ENCODE measurements at regions not wholly inside any gene's neighbourhood (a gene's known extent, or its start where the extent isn't known, plus 50 kb on each side); places are given as distances from the start of the nearest gene placed in this dataset.
"Not testable (repeated sequence)": the region's sequence is repeated elsewhere in the genome, so short reads cannot be mapped to it uniquely, and the experiment has no call there.

GRCh38 chr7:125386211-125386610 lies 456.6 kb upstream of the POT1 start:
- intact Hi-C loops (cut with DNase I, micrococcal nuclease) = no loop called here
- ATAC-seq (no peak), DNase-seq (no peak)

GRCh38 chr7:125383324-125383723 lies 453.7 kb upstream of the POT1 start:
- ATAC-seq (no peak), DNase-seq (no peak)
- intact Hi-C loops (cut with DNase I, micrococcal nuclease) = no loop called here

- intact Hi-C loops (cut with DNase I, micrococcal nuclease) = no loop called here
- ATAC-seq (no peak), DNase-seq (no peak)
Measured at GRCh38 chr7:125382401-125382800, 452.8 kb upstream of the POT1 start.

DNA sequence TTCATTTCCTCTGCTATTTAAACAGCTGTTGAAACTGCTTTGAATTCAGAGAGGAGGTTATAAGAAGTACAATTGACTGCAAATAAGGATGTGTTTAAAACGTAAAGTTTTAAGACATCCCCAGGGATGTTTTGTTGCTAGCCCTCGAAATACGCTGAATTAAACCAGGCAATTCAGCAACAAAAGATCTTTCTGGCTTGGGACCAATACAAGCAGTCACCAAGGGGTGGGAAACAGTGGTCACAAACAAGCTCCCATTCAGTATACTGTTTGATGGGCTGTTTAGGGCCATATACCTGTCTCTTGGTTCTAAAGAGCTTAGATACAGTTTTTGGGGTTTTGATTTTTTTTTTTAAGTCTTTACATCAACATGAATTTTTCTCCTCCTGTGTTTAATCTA lies 446.3 kb upstream of the POT1 start:
- intact Hi-C loops (cut with DNase I, micrococcal nuclease) = no loop called here
- no peak for DNase-seq
- ATAC-seq = no peak

DNA sequence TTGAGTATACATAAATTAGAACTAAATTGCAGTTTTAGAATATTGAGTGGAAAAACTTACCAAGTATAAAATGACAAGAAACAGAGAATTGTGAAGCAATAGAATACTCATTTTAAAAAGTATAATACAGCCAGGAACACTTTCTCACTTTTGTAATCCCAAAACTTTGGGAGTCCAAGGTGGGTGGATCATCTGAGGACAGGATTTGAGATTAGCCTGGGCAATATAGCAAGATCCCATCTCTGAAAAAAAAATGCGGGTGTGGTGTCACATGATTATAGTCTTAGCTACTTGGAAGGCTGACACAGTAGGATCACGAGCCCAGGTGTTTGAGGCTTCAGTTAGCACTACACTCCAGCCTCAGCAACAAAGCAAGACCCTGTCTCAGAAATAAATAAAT lies 440.9 kb upstream of the POT1 start:
- intact Hi-C loops (cut with DNase I, micrococcal nuclease) = no loop called here
- DNase-seq (no peak), ATAC-seq (no peak)

GRCh38 chr7:125363873-125364272 lies 434.2 kb upstream of the POT1 start:
- DNase-seq (no peak), ATAC-seq (no peak)
- intact Hi-C loops (cut with DNase I, micrococcal nuclease) = no loop called here

DNA sequence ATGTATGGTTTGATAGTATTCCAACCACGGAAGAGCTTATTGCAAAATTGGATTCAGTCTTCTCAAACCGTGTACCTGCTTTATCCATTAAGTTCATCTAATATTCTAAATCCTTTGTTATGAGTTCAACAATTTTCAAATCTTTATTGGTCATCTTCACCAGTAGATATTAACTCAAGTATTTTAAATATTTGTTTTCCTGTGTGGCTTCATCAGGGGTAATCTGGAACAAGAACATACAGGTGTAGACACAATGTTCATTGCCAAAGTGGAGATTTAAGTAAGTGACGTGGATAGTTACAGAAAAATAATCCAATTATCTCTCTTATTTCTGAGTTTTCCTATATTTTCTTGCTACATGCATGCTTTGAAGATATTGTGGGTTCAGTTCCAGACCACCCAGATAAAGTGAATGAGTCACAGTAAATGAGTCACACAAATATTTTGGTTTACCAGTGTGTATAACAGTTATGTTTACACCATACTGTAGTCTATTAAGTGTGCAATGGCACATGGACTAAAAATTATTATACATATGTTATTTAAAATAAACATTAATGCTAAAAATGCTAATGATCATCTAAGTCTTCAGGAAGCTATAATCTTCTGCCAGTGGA lies 429.0 kb upstream of the POT1 start:
- ATAC-seq = no peak
- intact Hi-C loops (cut with DNase I, micrococcal nuclease) = no loop called here

DNA sequence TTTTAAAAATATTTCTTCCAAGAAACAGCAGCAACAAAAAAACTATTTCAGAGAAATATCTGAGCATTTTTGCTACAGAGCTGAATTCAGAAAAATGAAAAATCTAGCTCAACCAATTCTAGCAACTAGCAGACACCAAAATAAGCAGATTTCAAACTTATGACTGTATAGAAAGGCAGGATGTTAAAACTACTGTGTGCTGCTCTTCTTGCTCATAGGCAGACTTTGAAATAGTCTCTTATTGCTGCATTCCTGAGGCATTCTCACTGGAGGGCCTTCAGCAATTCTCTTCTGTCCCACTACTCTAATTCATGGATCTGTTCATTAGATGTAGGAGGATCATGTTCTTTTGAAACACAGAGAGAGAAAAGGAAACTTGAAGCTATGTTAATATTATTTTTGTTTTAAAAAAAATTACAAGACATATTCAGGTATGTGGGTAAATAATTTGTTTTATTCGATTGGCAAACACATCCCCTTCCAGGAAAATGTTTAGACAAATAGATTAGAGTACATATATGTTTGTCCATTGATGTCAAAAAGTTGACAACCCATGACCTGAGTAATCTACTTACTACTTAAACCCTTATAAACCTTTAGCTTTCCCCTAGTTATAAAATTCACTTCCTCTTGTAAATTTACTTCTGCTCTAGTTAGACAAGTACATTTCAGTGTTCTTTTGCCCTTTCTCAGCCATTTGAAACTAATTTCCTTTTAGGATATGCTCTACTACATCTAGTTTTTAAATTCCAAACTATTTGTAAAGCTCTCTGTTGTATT lies 428.2 kb upstream of the POT1 start:
- intact Hi-C loops (cut with DNase I, micrococcal nuclease) = no loop called here
- ATAC-seq = no peak
- no peak for DNase-seq

More for the DNA sequence above, 429.0 kb upstream of the POT1 start:
- DNase-seq = no peak

GRCh38 chr7:125355899-125356298 lies 426.3 kb upstream of the POT1 start:
- intact Hi-C loops (cut with DNase I, micrococcal nuclease) = no loop called here
- ATAC-seq (no peak), DNase-seq (no peak)

DNA sequence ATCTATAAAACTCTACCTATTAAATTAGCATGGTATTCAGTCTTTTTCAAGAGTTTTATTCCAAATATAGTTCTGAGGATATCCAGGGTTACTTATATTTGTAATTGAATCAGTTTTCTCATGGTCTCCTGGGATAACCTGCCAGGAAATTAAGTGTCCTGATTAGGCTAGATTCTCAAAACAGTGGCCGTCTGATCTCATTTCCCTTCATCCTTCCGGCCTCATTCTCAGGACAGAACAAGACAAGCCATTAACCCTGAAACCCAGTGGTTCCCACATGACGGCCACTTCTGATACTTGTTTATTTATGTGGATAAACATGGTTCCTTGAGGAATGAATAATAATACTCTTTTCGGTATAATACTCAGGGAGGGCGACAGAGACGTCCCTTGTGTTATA lies 417.6 kb upstream of the POT1 start:
- intact Hi-C loops (cut with DNase I, micrococcal nuclease) = no loop called here
- ATAC-seq (no peak), DNase-seq (no peak)

DNA sequence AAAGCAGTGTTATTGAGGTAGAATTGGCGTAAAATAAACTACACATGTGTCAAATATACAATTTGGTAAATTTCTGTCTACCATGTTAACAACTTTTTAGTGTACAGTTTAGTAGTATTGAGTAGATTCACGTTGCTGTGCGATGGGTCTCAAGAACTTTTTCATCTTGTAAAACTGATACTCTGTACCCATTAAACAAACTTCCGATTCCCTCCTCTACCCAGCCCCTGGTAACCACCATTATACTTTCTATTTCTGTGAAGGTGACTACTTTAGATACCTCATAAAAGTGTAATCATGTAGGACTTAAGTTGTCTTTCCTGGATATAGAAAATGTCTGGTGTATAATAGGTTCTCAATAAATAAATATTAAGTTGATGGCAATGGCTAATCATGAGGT lies 408.5 kb upstream of the POT1 start:
- DNase-seq (no peak), ATAC-seq (no peak)
- intact Hi-C loops (cut with DNase I, micrococcal nuclease) = no loop called here

GRCh38 chr7:125336326-125336725 lies 406.7 kb upstream of the POT1 start:
- intact Hi-C loops (cut with DNase I, micrococcal nuclease) = no loop called here
- ATAC-seq = no peak
- no peak for DNase-seq

DNA sequence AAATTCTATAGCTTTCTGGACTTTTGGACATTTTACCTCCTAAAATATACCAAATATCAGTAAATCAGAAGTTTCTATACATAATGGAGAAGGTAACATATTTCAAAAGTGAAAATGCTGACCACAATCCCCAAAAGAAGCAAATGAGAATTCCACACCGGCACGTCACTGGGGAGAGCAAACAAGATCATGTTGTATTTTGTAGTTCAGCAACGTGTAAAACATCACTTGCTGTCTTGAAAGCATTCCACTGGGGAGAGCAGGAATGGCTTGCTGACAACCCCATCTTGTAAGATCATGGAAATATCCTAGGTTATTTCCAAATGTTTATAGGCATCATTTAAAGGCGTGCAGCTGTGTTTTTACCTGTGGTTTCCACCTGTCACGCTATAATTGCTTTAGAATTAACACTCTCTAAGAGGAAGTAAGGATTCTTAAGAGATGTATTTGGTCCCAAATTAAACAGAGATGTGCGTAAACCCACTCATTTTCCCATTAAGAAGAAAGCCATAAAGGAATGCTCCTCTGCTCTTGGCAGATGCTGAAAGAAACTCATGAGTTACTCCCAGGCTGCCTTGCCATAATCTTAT lies 397.1 kb upstream of the POT1 start:
- intact Hi-C loops (cut with DNase I, micrococcal nuclease) = no loop called here
- DNase-seq (no peak), ATAC-seq (no peak)

DNA sequence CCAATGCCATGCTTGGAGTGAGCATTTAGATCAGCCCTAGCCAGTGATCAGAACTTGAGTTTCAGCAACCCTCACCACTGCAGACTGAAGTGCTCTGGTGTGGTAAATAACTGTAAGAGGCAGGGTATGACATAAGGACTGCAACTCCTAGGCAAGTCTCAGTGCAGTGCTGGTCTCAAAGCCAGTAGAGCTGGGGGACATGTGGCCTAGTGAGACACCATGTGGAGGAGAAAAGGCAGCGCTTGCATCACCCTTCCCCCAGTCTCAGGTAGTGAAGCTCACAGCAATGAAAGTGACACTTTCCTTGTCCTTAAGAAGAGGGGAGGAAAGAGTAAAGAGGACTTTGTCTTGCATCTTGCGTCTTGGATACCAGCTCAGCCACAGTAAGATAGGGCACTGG lies 386.8 kb upstream of the POT1 start:
- ATAC-seq (no peak), DNase-seq (no peak)
- intact Hi-C loops (cut with DNase I, micrococcal nuclease) = no loop called here

- DNase-seq = no peak
- ATAC-seq = no peak
Measured at GRCh38 chr7:125299003-125299765, 369.6 kb upstream of the POT1 start.

GRCh38 chr7:125279961-125280360 lies 350.3 kb upstream of the POT1 start:
- intact Hi-C loops (cut with DNase I, micrococcal nuclease) = no loop called here
- ATAC-seq = no peak

More at GRCh38 chr7:125299003-125299765, 369.6 kb upstream of the POT1 start:
- intact Hi-C loops (cut with DNase I, micrococcal nuclease) = no loop called here

GRCh38 chr7:125278318-125278717 lies 348.7 kb upstream of the POT1 start:
- ATAC-seq = no peak
- DNase-seq = no peak
- intact Hi-C loops (cut with DNase I, micrococcal nuclease) = no loop called here

More at GRCh38 chr7:125279961-125280360, 350.3 kb upstream of the POT1 start:
- no peak for DNase-seq

GRCh38 chr7:125274742-125275141 lies 345.1 kb upstream of the POT1 start:
- DNase-seq; intact Hi-C loops (cut with DNase I, micrococcal nuclease); ATAC-seq: not testable (repeated sequence)

DNA sequence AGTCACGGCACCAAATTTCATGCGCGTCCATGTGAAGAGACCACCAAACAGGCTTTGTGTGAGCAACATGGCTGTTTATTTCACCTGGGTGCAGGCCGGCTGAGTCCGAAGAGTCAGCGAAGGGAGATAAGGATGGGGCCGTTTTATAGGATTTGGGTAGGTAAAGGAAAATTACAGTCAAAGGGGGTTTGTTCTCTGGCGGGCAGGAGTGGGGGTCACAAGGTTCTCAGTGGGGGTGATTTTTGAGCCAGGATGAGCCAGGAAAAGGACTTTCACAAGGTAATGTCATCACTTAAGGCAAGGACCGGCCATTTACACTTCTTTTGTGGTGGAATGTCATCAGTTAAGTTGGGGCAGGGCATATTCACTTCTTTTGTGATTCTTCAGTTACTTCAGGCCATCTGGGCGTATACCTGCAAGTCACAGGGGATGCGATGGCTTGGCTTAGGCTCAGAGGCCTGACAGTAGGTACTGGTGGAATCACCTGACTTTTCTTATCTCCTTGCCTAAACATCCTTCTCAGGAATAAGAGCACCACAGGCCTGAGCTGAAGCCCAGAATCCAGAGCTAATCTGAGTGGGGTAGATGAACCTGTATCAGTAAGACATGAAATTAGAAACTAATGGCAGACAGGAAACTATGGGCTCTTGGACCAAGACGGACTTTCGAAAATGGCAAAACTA lies 334.7 kb upstream of the POT1 start:
- ATAC-seq; intact Hi-C loops (cut with DNase I, micrococcal nuclease); DNase-seq: not testable (repeated sequence)
